ENCODE measurements at regions not wholly inside any gene's neighbourhood (a gene's known extent, or its start where the extent isn't known, plus 50 kb on each side); places are given as distances from the start of the nearest gene placed in this dataset.

GRCh38 chrX:148363471-148364235, 136.8 kb upstream of the AFF2 start:
- peak; percentile 18 for DNase-seq (ENCODE audit: low spot score)

GRCh38 chrX:148365233-148365632, 135.2 kb upstream of the AFF2 start:
- DNase-seq (ENCODE audit: low spot score): no peak

GRCh38 chrX:148371291-148371690, 129.1 kb upstream of the AFF2 start:
- DNase-seq (ENCODE audit: low spot score): no peak

GRCh38 chrX:148372925-148373324, 127.5 kb upstream of the AFF2 start:
- no peak for DNase-seq (ENCODE audit: low spot score)

GRCh38 chrX:148376342-148376741, 124.1 kb upstream of the AFF2 start:
- no peak for DNase-seq (ENCODE audit: low spot score)

- no peak for DNase-seq (ENCODE audit: low spot score)
Measured at GRCh38 chrX:148380107-148380506, 120.3 kb upstream of the AFF2 start.

GRCh38 chrX:148380650-148381561, 119.5 kb upstream of the AFF2 start:
- no peak for DNase-seq (ENCODE audit: low spot score)

- DNase-seq (ENCODE audit: low spot score): no peak
Measured at GRCh38 chrX:148381603-148382002, 118.8 kb upstream of the AFF2 start.

GRCh38 chrX:148382983-148383382, 117.4 kb upstream of the AFF2 start:
- no peak for DNase-seq (ENCODE audit: low spot score)

GRCh38 chrX:148385471-148385870, 114.9 kb upstream of the AFF2 start:
- DNase-seq (ENCODE audit: low spot score): no peak

GRCh38 chrX:148389629-148390028, 110.8 kb upstream of the AFF2 start:
- no peak for DNase-seq (ENCODE audit: low spot score)

- DNase-seq (ENCODE audit: low spot score): no peak
Measured at GRCh38 chrX:148412006-148412405, 88.4 kb upstream of the AFF2 start.

GRCh38 chrX:148416142-148416541, 84.3 kb upstream of the AFF2 start:
- DNase-seq (ENCODE audit: low spot score): no peak

GRCh38 chrX:148416931-148417330, 83.5 kb upstream of the AFF2 start:
- no peak for DNase-seq (ENCODE audit: low spot score)

- DNase-seq (ENCODE audit: low spot score): no peak
Measured at GRCh38 chrX:148417934-148418333, 82.5 kb upstream of the AFF2 start.

GRCh38 chrX:148422526-148422925, 77.9 kb upstream of the AFF2 start:
- DNase-seq (ENCODE audit: low spot score): no peak

- DNase-seq (ENCODE audit: low spot score): no peak
Measured at GRCh38 chrX:148424570-148424969, 75.8 kb upstream of the AFF2 start.

GRCh38 chrX:148426467-148426866, 74.0 kb upstream of the AFF2 start:
- no peak for DNase-seq (ENCODE audit: low spot score)

- DNase-seq (ENCODE audit: low spot score): no peak
Measured at GRCh38 chrX:148441387-148441786, 59.0 kb upstream of the AFF2 start.

- DNase-seq (ENCODE audit: low spot score): no peak
Measured at GRCh38 chrX:148443216-148443615, 57.2 kb upstream of the AFF2 start.

GRCh38 chrX:148448686-148449085, 51.7 kb upstream of the AFF2 start:
- DNase-seq (ENCODE audit: low spot score): no peak
